ENCODE measurements at regions not wholly inside any gene's neighbourhood (a gene's known extent, or its start where the extent isn't known, plus 50 kb on each side); places are given as distances from the start of the nearest gene placed in this dataset.
"Not testable (repeated sequence)": the region's sequence is repeated elsewhere in the genome, so short reads cannot be mapped to it uniquely, and the experiment has no call there.

- no peak for DNase-seq (ENCODE audit: low spot score)
Observed at GRCh38 chr10:22875581-22875980, 52.3 kb upstream of the ARMC3 start.

- DNase-seq (ENCODE audit: low spot score): no peak
Observed at GRCh38 chr10:22874189-22874854, 53.5 kb upstream of the ARMC3 start.

GRCh38 chr10:22856444-22857074 lies 71.3 kb upstream of the ARMC3 start:
- DNase-seq (ENCODE audit: low spot score): no peak

- peak; percentile 23 for DNase-seq (ENCODE audit: low spot score)
Observed at GRCh38 chr10:22854935-22855421, 72.9 kb upstream of the ARMC3 start.

GRCh38 chr10:22853906-22854447 lies 73.9 kb upstream of the ARMC3 start:
- DNase-seq (ENCODE audit: low spot score): no peak

- DNase-seq (ENCODE audit: low spot score): no peak
Observed at GRCh38 chr10:22852712-22853353, 75.0 kb upstream of the ARMC3 start.

- no peak for DNase-seq (ENCODE audit: low spot score)
Observed at GRCh38 chr10:22851865-22852239, 76.0 kb upstream of the ARMC3 start.

- DNase-seq (ENCODE audit: low spot score): no peak
Observed at GRCh38 chr10:22850541-22850940, 77.3 kb upstream of the ARMC3 start.

- peak; percentile 14 for DNase-seq (ENCODE audit: low spot score)
Observed at GRCh38 chr10:22849077-22849805, 78.6 kb upstream of the ARMC3 start.

- no peak for DNase-seq (ENCODE audit: low spot score)
Observed at GRCh38 chr10:22848509-22848908, 79.3 kb upstream of the ARMC3 start.

GRCh38 chr10:22846294-22846693 lies 81.6 kb upstream of the ARMC3 start:
- DNase-seq (ENCODE audit: low spot score): no peak

GRCh38 chr10:22839639-22840038 lies 88.2 kb upstream of the ARMC3 start:
- DNase-seq (ENCODE audit: low spot score): no peak

- no peak for DNase-seq (ENCODE audit: low spot score)
Observed at GRCh38 chr10:22837771-22838170, 90.1 kb upstream of the ARMC3 start.

GRCh38 chr10:22837351-22837750 lies 90.5 kb upstream of the ARMC3 start:
- no peak for DNase-seq (ENCODE audit: low spot score)

GRCh38 chr10:22834471-22834870 lies 93.4 kb upstream of the ARMC3 start:
- no peak for DNase-seq (ENCODE audit: low spot score)

GRCh38 chr10:22833781-22834180 lies 94.1 kb upstream of the ARMC3 start:
- no peak for DNase-seq (ENCODE audit: low spot score)

- DNase-seq (ENCODE audit: low spot score): no peak
Observed at GRCh38 chr10:22833353-22833752, 94.5 kb upstream of the ARMC3 start.

- no peak for DNase-seq (ENCODE audit: low spot score)
Observed at GRCh38 chr10:22832851-22833250, 95.0 kb upstream of the ARMC3 start.

GRCh38 chr10:22832066-22832602 lies 95.7 kb upstream of the ARMC3 start:
- DNase-seq (ENCODE audit: low spot score): no peak

- DNase-seq (ENCODE audit: low spot score): no peak
Observed at GRCh38 chr10:22831586-22831985, 96.3 kb upstream of the ARMC3 start.

- DNase-seq (ENCODE audit: low spot score): not testable (repeated sequence)
Observed at GRCh38 chr10:22828712-22829111, 99.1 kb upstream of the ARMC3 start.

- DNase-seq (ENCODE audit: low spot score): no peak
Observed at GRCh38 chr10:22825841-22826240, 102.0 kb upstream of the ARMC3 start.
